HUES6 (cell line): ENCODE measurements at regions not wholly inside any gene's neighbourhood (a gene's known extent, or its start where the extent isn't known, plus 50 kb on each side); places are given as distances from the start of the nearest gene placed in this dataset.

Experiments used
- H3K27ac ChIP-seq: 2 replicates; pipeline ENCODE4 v1.7.0; 2013; ENCODE audit warnings: low read depth, mild to moderate bottlenecking, low read length, inconsistent platforms
- H3K27me3 ChIP-seq: 2 replicates; pipeline ENCODE4 v1.6.1; 2013; ENCODE audit warnings: low read length; ENCODE audit not compliant: control insufficient read depth, insufficient read depth
- H3K36me3 ChIP-seq: 2 replicates; pipeline ENCODE4 v1.6.1; 2013; ENCODE audit warnings: low read length; ENCODE audit not compliant: control insufficient read depth, insufficient read depth
- H3K4me1 ChIP-seq: 2 replicates; pipeline ENCODE4 v1.6.1; 2013; ENCODE audit warnings: low read length; ENCODE audit not compliant: control insufficient read depth, insufficient read depth
- H3K4me3 ChIP-seq: 2 replicates; pipeline ENCODE4 v1.5.1; 2013; ENCODE audit warnings: low read depth, low read length
- H3K9ac ChIP-seq: one replicate; pipeline ENCODE4 v1.6.1; 2013; ENCODE audit warnings: mild to moderate bottlenecking, low read length
- H3K9me3 ChIP-seq: 2 replicates; pipeline ENCODE4 v1.6.1; 2013; ENCODE audit warnings: low read depth, low read length; ENCODE audit not compliant: control insufficient read depth, insufficient read depth

DNA sequence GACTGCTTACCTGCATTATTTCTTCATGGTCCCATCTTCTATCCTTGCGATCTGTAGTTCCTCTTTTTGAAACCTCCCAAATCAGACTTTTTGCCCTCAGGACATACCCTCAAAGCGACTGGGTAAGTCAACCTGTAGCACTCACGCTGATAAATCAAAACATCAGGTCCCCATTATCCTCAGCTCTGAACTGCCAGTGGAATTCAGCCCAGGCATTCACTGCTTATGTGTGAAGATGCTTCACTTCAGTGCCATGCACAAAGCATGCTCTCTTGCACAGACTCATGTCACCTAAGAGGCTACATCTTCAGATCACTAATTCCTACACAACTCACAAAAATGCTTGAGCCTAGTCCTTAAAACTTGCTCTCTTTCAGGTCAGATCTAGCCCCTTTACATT, 283.6 kb upstream of the KLF6 start:
- H3K27ac ChIP-seq = no peak overlapping the region
- H3K9me3 ChIP-seq = no peaks in the 10 kb centered on the region
- H3K27me3 ChIP-seq = no peaks in the 10 kb centered on the region
- no peak overlapping the region for H3K4me3 ChIP-seq
- H3K4me1 ChIP-seq = no peaks in the 10 kb centered on the region
- no peak overlapping the region for H3K9ac ChIP-seq
- H3K36me3 ChIP-seq = no peaks in the 10 kb centered on the region

DNA sequence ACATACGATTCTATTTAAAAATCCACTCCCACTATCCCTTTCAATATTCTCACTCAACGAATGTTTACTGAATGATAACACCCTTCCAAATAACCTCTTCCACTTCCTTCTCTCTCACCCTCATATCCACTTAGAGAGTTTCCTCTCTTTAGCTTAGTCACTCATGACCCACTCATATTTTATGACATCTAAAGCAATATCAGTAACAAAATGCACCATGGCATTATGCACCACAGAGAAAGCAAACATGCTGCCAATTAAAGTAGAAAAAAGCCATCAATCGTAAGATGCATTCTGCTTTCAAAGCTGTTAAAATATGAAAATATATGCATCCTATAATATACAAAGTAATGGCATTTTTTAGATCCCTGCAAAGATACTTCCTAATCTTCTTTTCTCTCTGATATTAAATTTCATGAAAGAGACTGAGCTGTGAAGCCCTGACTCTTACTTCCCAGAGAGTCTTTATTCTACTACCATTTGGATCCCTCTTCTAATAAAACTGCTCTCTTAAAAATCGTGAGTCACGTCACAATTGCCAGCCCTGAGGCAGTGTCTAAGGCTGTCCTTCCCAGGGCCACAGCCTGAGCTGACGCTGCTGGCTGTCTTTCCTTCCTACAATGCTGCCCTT, 283.0 kb upstream of the KLF6 start:
- Histone ChIP-seq H3K27me3 (no peaks in the 10 kb centered on the region), H3K9ac (no peak overlapping the region), H3K27ac (no peak overlapping the region), H3K4me1 (no peaks in the 10 kb centered on the region), H3K4me3 (no peak overlapping the region), H3K36me3 (no peaks in the 10 kb centered on the region), H3K9me3 (no peaks in the 10 kb centered on the region)

DNA sequence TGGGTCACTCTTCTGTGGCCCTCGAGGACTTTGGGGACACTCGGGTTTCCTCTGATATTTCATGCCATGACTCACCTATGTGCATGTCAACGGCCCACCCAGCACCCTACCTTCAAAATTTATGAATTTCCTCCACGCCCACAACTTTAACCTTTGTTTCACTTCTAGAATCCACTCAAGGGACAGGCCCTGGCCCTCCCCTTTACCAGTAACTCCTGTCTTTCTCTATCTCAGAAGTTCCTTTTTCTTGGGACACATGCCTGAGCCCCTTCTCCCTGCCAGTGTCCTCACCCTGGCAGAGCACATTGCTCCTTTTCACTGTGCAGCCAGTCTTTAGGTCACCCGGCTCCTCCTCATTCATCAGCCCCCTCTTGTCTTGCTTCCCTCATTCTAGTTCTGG, 282.5 kb upstream of the KLF6 start:
- Histone ChIP-seq H3K27me3 (no peaks in the 10 kb centered on the region), H3K4me1 (no peaks in the 10 kb centered on the region), H3K4me3 (no peak overlapping the region), H3K9me3 (no peaks in the 10 kb centered on the region), H3K9ac (no peak overlapping the region), H3K36me3 (no peaks in the 10 kb centered on the region), H3K27ac (no peak overlapping the region)

DNA sequence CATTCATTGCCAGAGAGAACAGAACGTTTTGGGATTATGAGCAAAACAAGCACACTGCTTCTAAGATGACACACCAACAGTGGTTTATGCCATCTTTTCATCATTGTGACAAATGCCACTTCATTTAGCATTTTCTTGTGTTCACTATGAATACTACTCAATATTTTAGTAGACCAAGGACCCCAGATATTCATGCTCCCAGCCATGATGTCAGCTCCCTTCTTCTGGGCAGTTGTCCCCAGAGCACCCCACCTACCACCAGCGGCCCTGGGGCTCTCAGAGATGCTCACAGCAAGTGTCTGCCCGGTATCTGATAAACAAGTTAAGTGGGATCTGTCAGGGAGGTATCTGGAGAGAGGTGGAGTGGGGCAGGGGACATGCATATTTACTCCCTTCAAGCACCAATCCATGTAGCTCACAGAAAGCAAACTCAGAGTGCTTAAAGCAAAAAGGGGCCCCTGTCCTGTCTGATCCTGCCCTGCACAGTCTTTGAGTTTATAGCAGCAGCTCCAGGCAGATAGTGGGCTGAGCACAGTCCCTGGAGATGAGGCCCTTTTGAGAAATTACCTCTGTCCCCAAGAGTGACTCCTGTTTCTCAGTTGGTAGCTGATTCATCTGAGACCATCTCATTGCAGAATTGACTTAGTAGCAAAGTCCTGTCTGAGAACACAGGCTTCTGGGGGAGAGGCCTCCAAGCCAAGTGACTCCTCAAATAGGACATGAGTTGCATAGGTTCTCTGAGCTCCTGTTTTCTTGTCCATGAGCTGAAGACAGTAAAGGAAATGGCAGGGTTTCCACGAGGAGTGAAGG, 281.8 kb upstream of the KLF6 start:
- Histone ChIP-seq H3K27ac (no peak overlapping the region), H3K4me3 (no peak overlapping the region), H3K9me3 (no peaks in the 10 kb centered on the region), H3K36me3 (no peaks in the 10 kb centered on the region), H3K4me1 (no peaks in the 10 kb centered on the region), H3K9ac (no peak overlapping the region), H3K27me3 (no peaks in the 10 kb centered on the region)

DNA sequence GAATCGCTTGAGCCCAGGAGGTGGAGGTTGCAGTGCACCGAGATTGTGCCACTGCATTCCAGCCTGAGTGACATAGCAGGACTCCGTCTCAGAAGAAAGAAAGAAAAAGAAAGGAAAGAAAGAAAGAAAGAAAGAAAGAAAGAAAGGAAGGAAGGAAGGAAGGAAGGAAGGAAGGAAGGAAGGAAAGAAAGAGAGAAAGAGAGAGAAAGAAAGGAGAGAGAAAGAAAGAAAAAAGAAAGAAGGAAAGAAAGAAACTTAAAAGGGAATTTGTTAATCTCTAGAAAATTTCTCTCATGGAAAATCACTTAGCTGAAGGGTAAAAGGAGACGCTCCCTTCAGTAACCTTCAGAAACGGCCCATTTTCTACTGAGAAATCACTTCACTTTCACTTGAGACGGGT, 279.5 kb upstream of the KLF6 start:
- Histone ChIP-seq H3K9ac (no peak overlapping the region), H3K27ac (no peak overlapping the region), H3K36me3 (no peaks in the 10 kb centered on the region), H3K4me1 (no peaks in the 10 kb centered on the region), H3K9me3 (no peaks in the 10 kb centered on the region), H3K4me3 (no peak overlapping the region), H3K27me3 (no peaks in the 10 kb centered on the region)

DNA sequence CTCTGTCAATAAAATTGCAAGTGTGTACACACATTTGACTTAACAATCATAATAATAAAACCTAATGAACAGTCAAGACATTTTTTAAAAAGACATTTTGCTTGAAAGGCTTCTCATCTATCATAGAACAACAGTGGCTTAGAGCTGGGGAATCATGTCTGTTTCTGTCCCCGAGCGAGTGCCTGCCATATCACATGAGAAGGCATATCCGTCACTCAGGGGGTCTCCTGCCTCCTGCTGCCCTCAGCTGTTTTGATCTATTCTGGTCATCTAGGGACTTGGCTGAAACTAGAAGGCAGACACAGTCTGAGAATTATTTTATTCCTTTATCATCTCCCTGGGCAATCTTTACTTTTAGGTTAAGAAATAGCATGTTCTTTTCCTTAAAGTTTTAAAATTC, 278.7 kb upstream of the KLF6 start:
- no peaks in the 10 kb centered on the region for H3K27me3 ChIP-seq
- H3K27ac ChIP-seq = no peak overlapping the region
- no peaks in the 10 kb centered on the region for H3K4me1 ChIP-seq
- H3K36me3 ChIP-seq = no peaks in the 10 kb centered on the region
- no peaks in the 10 kb centered on the region for H3K9me3 ChIP-seq
- H3K4me3 ChIP-seq = no peak overlapping the region
- no peak overlapping the region for H3K9ac ChIP-seq

DNA sequence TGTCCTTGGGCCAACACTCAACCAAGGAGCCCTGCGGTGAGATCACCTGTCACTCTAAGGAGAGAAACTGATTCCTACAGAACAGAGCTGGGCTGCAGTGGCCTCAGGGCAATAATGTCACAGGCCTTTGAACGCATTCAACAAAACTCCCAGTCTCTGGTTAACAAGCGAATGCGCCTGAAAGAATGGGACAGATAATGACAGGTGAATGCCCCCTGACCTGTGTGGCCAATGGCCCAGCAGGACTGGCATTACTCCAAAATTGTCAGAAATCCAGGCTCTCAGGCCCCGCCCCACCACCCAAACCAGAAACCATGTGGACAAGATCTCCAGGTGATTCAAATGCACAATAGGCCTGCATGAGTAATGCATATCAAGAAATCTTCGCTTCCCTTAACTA, 277.7 kb upstream of the KLF6 start:
- Histone ChIP-seq H3K9ac (no peak overlapping the region), H3K36me3 (no peaks in the 10 kb centered on the region), H3K27ac (no peak overlapping the region), H3K4me1 (no peaks in the 10 kb centered on the region), H3K9me3 (no peaks in the 10 kb centered on the region), H3K27me3 (no peaks in the 10 kb centered on the region), H3K4me3 (no peak overlapping the region)

DNA sequence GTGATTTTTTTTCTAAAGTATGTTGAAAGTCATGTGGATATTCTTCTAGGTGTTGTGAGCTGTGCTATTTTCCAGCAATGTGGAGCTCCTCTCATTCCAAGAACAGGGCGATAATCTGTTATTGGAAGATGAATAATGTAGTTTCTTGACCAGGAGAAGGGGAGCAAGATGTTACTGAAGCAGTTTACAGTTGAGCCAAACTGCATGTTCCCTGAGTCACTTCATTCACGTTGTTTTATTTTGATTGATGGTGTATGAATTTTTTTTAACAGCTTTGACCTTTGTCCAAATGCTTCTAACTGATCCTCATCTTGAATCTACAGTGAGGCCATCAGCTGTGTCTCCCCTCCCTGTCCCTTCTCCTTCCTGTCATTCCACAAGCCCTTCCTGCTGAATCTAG, 277.1 kb upstream of the KLF6 start:
- H3K4me3 ChIP-seq = no peak overlapping the region

DNA sequence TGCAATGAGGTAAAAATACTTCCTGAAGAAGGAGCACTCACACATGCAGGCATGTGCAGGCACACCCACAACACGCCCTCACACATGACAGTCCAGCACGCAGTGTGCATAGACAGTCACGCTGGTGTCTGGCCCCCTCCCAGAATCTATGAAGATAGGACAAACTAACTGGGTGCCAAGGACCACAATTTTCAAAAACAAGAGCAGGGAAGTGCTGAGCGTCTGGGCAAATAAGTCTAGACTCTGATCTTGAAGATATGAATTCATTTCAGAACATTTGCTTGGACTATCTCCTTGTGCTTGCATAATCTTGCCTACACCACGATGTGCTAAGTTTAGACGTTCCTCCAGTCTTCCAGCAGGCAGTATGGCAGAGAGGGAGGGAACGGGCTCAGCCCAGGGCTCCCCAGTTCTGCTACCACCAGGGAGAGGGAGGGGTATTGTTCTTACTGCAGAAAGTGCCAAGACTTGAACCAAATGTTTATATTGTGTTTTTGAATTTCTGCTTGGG, 276.5 kb upstream of the KLF6 start:
- Histone ChIP-seq H3K27ac (no peak overlapping the region), H3K9me3 (no peaks in the 10 kb centered on the region), H3K4me1 (no peaks in the 10 kb centered on the region)

More for the DNA sequence above, 277.1 kb upstream of the KLF6 start:
- Histone ChIP-seq H3K27ac (no peak overlapping the region), H3K27me3 (no peaks in the 10 kb centered on the region), H3K9ac (no peak overlapping the region), H3K36me3 (no peaks in the 10 kb centered on the region), H3K9me3 (no peaks in the 10 kb centered on the region), H3K4me1 (no peaks in the 10 kb centered on the region)

DNA sequence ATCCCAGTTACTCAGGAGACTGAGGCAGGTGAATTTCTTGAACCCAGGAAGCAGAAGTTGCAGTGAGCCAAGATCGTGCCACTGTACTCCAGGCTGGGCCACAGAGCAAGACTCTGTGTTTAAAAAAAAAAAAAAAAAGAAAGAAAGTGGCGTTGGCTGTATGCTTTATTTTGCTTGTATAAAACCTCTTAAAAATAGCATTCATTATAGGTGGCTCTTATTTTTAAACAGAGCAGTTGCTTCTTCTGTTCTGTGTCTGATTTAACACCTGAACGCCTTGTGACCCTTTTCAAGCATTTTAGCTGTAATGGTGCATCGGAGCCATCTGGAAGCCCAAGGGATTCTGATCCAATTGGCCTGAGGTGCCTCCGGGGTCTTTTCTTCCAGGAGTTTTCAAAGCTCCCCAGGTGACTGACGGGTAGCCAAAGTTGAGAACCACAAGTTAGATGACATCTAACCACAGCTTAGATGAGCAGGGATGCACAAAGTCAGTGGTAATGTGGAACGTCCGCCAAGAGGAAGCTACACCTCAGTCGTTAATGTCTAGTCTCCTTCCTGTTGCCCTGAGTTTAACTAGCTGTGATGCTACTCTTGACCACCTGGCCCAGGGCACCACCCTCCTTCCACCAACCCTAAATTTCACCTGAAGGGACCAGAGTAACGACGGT, 274.6 kb upstream of the KLF6 start:
- Histone ChIP-seq H3K9ac (no peak overlapping the region), H3K36me3 (no peaks in the 10 kb centered on the region), H3K9me3 (no peaks in the 10 kb centered on the region), H3K27me3 (no peaks in the 10 kb centered on the region), H3K4me3 (no peak overlapping the region), H3K27ac (no peak overlapping the region), H3K4me1 (no peaks in the 10 kb centered on the region)

More for the DNA sequence above, 276.5 kb upstream of the KLF6 start:
- Histone ChIP-seq H3K4me3 (no peak overlapping the region), H3K9ac (no peak overlapping the region), H3K36me3 (no peaks in the 10 kb centered on the region), H3K27me3 (no peaks in the 10 kb centered on the region)

DNA sequence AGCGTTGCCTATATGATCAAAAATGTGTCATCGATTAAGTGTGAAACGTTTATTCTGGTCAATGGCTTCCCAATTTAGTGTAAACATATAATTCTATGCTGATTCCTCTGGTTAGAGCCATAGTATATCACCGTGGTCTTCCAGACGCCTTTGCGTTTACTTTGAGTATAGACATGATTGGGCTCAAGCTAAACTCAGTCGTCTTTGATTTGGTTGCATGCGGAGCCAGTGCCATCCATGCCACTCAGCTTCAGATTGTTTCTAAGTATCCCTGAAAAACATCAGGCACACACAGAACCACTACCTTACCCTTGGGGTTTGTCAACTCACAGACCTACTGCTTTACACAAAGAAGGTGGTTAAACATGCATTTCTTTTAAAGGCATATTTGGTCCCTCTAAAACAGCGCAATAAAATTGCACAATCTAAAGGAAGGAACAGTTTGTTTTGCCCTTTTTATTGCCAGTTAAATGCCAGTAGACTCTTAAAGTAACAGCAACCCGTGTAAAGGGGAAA, 273.6 kb upstream of the KLF6 start:
- Histone ChIP-seq H3K36me3 (no peaks in the 10 kb centered on the region), H3K27me3 (no peaks in the 10 kb centered on the region), H3K9me3 (no peaks in the 10 kb centered on the region), H3K4me1 (no peaks in the 10 kb centered on the region), H3K4me3 (no peak overlapping the region), H3K27ac (no peak overlapping the region), H3K9ac (no peak overlapping the region)
